SK-N-SH (cell line): ENCODE measurements at regions not wholly inside any gene's neighbourhood (a gene's known extent, or its start where the extent isn't known, plus 50 kb on each side); places are given as distances from the start of the nearest gene placed in this dataset.
"Not testable (repeated sequence)": the region's sequence is repeated elsewhere in the genome, so short reads cannot be mapped to it uniquely, and the experiment has no call there.

ENCODE experiments used
- CTCF ChIA-PET: fragments of 300-600, 350-600 bp; formaldehyde crosslinking; extraction: SDS; loops from one replicate; lab custom pipeline; 2021; lab: Yijun Ruan, JAX
- POLR2A ChIA-PET: fragments of 350-600 bp; sonication (Branson Sonifier 250); formaldehyde crosslinking; extraction: SDS; loops from one replicate; lab custom pipeline; 2020; ENCODE audit warnings: antibody characterized with exemption, inconsistent platforms; lab: Yijun Ruan, JAX
- DNase-seq: peaks from one replicate; pipeline ENCODE4 v3.0.0; 2012
- H2AFZ ChIP-seq: fragments of 200-600 bp; sonication (generic); 2 replicates; pipeline ENCODE4 v1.8.1; 2016; ENCODE audit warnings: antibody characterized with exemption, mild to moderate bottlenecking, low read depth
- H3F3A ChIP-seq: fragments of 200-600 bp; sonication (generic); replicated peaks from 2 replicates; pipeline ENCODE3; 2016; ENCODE audit warnings: antibody characterized with exemption, mild to moderate bottlenecking; ENCODE audit not compliant: insufficient read depth
- H3K27ac ChIP-seq, 2 experiments: fragments of 200-500 bp in 1 of 2; fragments of 200-600 bp in 1 of 2; sonication (Bioruptor generic) in 1 of 2; sonication (generic), shearing (Covaris generic) in 1 of 2; 2 replicates each; pipeline versions ENCODE4 v1.5.1 to v1.6.1; 2014 to 2016; ENCODE audit warnings: low read depth in 2 of 2, inconsistent platforms in 1 of 2, low read length in 1 of 2, mild to moderate bottlenecking in 1 of 2, mixed read lengths in 1 of 2
- H3K27me3 ChIP-seq: fragments of 200-600 bp; sonication (generic), shearing (Covaris generic); 2 replicates; pipeline ENCODE4 v1.6.1; 2016; ENCODE audit warnings: mixed run types; ENCODE audit not compliant: insufficient read depth
- H3K36me3 ChIP-seq, 2 experiments: fragments of 200-500 bp in 1 of 2; fragments of 200-600 bp in 1 of 2; sonication (Bioruptor generic) in 1 of 2; sonication (generic) in 1 of 2; replicated peaks in 1 of 2; 2 replicates each; pipeline versions ENCODE3 to v1.5.1; 2014 to 2016; ENCODE audit warnings: low read length in 1 of 2, mild to moderate bottlenecking in 1 of 2; ENCODE audit not compliant: insufficient read depth in 2 of 2, control insufficient read depth in 1 of 2
- H3K4me1 ChIP-seq, 2 experiments: fragments of 200-500 bp in 1 of 2; fragments of 200-600 bp in 1 of 2; sonication (Bioruptor generic) in 1 of 2; sonication (generic), shearing (Covaris generic) in 1 of 2; 2 replicates each; pipeline versions ENCODE4 v1.5.1 to v1.6.1; 2014 to 2016; ENCODE audit warnings: low read depth in 1 of 2, low read length in 1 of 2, mixed run types in 1 of 2; ENCODE audit not compliant: insufficient read depth in 2 of 2, control insufficient read depth in 1 of 2
- H3K4me2 ChIP-seq: fragments of 200-600 bp; sonication (generic), shearing (Covaris generic); 2 replicates; pipeline ENCODE4 v1.6.1; 2017; ENCODE audit warnings: mixed run types
- H3K4me3 ChIP-seq, 2 experiments: fragments of 200-500 bp in 1 of 2; fragments of 200-600 bp in 1 of 2; sonication (Bioruptor generic) in 1 of 2; sonication (generic), shearing (Covaris generic) in 1 of 2; 2 replicates each; pipeline versions ENCODE4 v1.5.1 to v1.8.1; 2014 to 2016; ENCODE audit warnings: low read depth in 2 of 2, inconsistent platforms in 1 of 2, low read length in 1 of 2, mild to moderate bottlenecking in 1 of 2, mixed read lengths in 1 of 2, moderate library complexity in 1 of 2
- H3K79me2 ChIP-seq: fragments of 200-600 bp; sonication (generic); 2 replicates; pipeline ENCODE4 v1.8.1; 2017; ENCODE audit warnings: mild to moderate bottlenecking; ENCODE audit not compliant: insufficient read depth
- H3K9ac ChIP-seq: fragments of 200-600 bp; sonication (generic); 2 replicates; pipeline ENCODE4 v1.6.1; 2017; ENCODE audit warnings: mixed run types
- H3K9me2 ChIP-seq: fragments of 200-600 bp; sonication (generic); 2 replicates; pipeline ENCODE4 v1.6.1; 2017; ENCODE audit warnings: mixed run types
- H3K9me3 ChIP-seq: fragments of 200-600 bp; sonication (generic); 2 replicates; pipeline ENCODE4 v1.6.1; 2017; ENCODE audit warnings: mixed run types, mild to moderate bottlenecking, moderate library complexity
- H4K20me1 ChIP-seq: fragments of 200-600 bp; sonication (generic); 2 replicates; pipeline ENCODE4 v1.6.1; 2017; ENCODE audit warnings: mild to moderate bottlenecking, mixed run types; ENCODE audit not compliant: insufficient read depth
- CHD2 ChIP-seq: fragments of 150-350 bp; IDR thresholded peaks from 2 replicates; pipeline ENCODE4 v1.6.1; 2018; ENCODE audit warnings: low read length; ENCODE audit not compliant: partially characterized antibody
- EP300 ChIP-seq, 2 experiments: IDR thresholded peaks; 2 replicates each; pipeline versions ENCODE4 v1.4.0 to v1.6.1; 2012; ENCODE audit warnings: borderline replicate concordance in 1 of 2, low read depth in 1 of 2, low read length in 1 of 2
- EZH2phosphoT487 ChIP-seq: fragments of 200-600 bp; sonication (generic); IDR thresholded peaks from 2 replicates; pipeline ENCODE4 v1.6.1; 2017; ENCODE audit warnings: low read depth, mixed run types, mild to moderate bottlenecking, antibody characterized with exemption, moderate library complexity, borderline replicate concordance
- FOXM1 ChIP-seq: IDR thresholded peaks from 2 replicates; pipeline ENCODE4 v1.4.0; 2012; ENCODE audit warnings: low read depth, mild to moderate bottlenecking
- IRF3 ChIP-seq: fragments of 150-350 bp; IDR thresholded peaks from 2 replicates; pipeline ENCODE4 v1.6.1; 2016; ENCODE audit warnings: mild to moderate bottlenecking, low read depth, low read length
- JUND ChIP-seq: IDR thresholded peaks from 2 replicates; pipeline ENCODE4 v1.4.0; 2012
- RAD21 ChIP-seq: IDR thresholded peaks from 2 replicates; pipeline ENCODE4 v1.6.1; 2012; ENCODE audit warnings: mild to moderate bottlenecking, low read length
- RCOR1 ChIP-seq: fragments of 150-350 bp; IDR thresholded peaks from 2 replicates; pipeline ENCODE4 v1.6.1; 2017; ENCODE audit warnings: antibody characterized with exemption, low read length
- REST ChIP-seq: IDR thresholded peaks from 2 replicates; pipeline ENCODE4 v1.6.1; 2012; ENCODE audit warnings: mild to moderate bottlenecking, low read depth, low read length, moderate library complexity
- SIN3A ChIP-seq: IDR thresholded peaks from 2 replicates; pipeline ENCODE4 v1.6.1; 2012; ENCODE audit warnings: low read depth, mild to moderate bottlenecking, low read length, moderate library complexity, borderline replicate concordance
- SMC3 ChIP-seq: IDR thresholded peaks from 2 replicates; pipeline ENCODE4 v1.6.1; 2012; ENCODE audit warnings: low read depth, low read length, improper control_type of control experiment
- USF1 ChIP-seq: IDR thresholded peaks from 2 replicates; pipeline ENCODE4 v1.4.0; 2012; ENCODE audit warnings: low read depth, borderline replicate concordance
- WGBS: methylation state at CpG from one replicate; pipeline ENCODE4 v1.1.6; 2017; ENCODE audit warnings: low lambda C conversion rate; 5-methylcytosine and 5-hydroxymethylcytosine counted together
- TF ChIP-seq, protein P1 (sequence below): IDR thresholded peaks from 2 replicates; pipeline ENCODE4 v1.4.0; 2012; ENCODE audit warnings: low read depth, borderline replicate concordance
- TF ChIP-seq, protein P2 (sequence below): IDR thresholded peaks from 2 replicates; pipeline ENCODE4 v1.4.0; 2012; ENCODE audit warnings: low read depth

- no peak for TF ChIP-seq USF1
- TF ChIP-seq SIN3A = no peak
- no peak for TF ChIP-seq IRF3
- TF ChIP-seq, all 33 proteins: peak for 0
- H3K27ac ChIP-seq = no peak overlapping the region
- no peak for DNase-seq
- WGBS = 13% methylated on average over 5 of the region's 5 CpGs
- H3K4me3 ChIP-seq = no peak overlapping the region
- H3K36me3 ChIP-seq = no peaks in the 10 kb centered on the region
- ChIA-PET CTCF (no interaction called here), POLR2A (no interaction called here)
- no peak overlapping the region for H3K9ac ChIP-seq
- no peak overlapping the region for H3K4me2 ChIP-seq
- H3K9me3 ChIP-seq = no peaks in the 10 kb centered on the region
- no peaks in the 10 kb centered on the region; the same call in 1 of the 2 replicates for H3K27me3 ChIP-seq
- no peaks in the 10 kb centered on the region for H3K79me2 ChIP-seq
- no peaks in the 10 kb centered on the region for H3K4me1 ChIP-seq
- H3K9me2 ChIP-seq = no peaks in the 10 kb centered on the region
- no peak overlapping the region for H2AFZ ChIP-seq
- H4K20me1 ChIP-seq = no peaks in the 10 kb centered on the region
- H3F3A ChIP-seq = no peaks in the 10 kb centered on the region
These were observed 53.7 kb upstream of the PELI2 start for GRCh38 chr14:56064513-56064912.

DNA sequence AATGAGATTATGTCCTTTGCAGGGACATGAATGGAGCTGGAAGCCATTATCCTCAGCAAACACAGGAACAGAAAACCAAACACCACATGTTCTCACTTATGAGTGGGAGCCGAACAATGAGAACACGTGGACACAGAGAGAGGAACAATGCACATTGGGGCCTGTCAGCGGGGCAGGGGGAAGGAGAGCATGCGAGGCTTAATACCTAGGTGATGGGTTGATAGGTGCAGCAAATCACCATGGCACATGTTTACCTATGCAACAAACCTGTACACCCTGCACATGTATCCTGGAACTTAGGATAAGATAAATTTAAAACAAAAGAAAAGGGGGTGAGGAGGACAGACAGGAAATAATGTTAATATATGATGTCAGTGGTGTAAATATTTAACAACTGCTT, 53.0 kb upstream of the PELI2 start:
- H3K79me2 ChIP-seq, H3K36me3 ChIP-seq, CTCF ChIA-PET, H2AFZ ChIP-seq, H3K27ac ChIP-seq, H3K9ac ChIP-seq, H3K9me3 ChIP-seq, H3K4me1 ChIP-seq, H3K27me3 ChIP-seq, POLR2A ChIA-PET, H3F3A ChIP-seq, H4K20me1 ChIP-seq, DNase-seq, H3K4me2 ChIP-seq, H3K9me2 ChIP-seq, H3K4me3 ChIP-seq: not testable (repeated sequence)
- 9% methylated on average over 4 of the region's 4 CpGs for WGBS

GRCh38 chr14:56065621-56066290, 52.5 kb upstream of the PELI2 start:
- whole genome bisulfite sequencing = 9% methylated on average over 5 of the region's 5 CpGs
- Histone ChIP-seq H3F3A (no peaks in the 10 kb centered on the region), H3K9me3 (no peaks in the 10 kb centered on the region), H3K27me3 (no peaks in the 10 kb centered on the region; the same call in none of the 2 replicates), H3K9me2 (no peaks in the 10 kb centered on the region), H3K9ac (no peak overlapping the region), H3K79me2 (no peaks in the 10 kb centered on the region), H3K4me2 (no peak overlapping the region), H3K4me1 (no peaks in the 10 kb centered on the region), H4K20me1 (no peaks in the 10 kb centered on the region), H2AFZ (no peak overlapping the region), H3K36me3 (no peaks in the 10 kb centered on the region), H3K4me3 (no peak overlapping the region), H3K27ac (no peak overlapping the region)
- DNase-seq = no peak
- CTCF ChIA-PET = no interaction called here
- POLR2A ChIA-PET = no interaction called here
- TF ChIP-seq RAD21 = no peak
- TF ChIP-seq CHD2 = no peak
- no peak for TF ChIP-seq JUND
- TF ChIP-seq FOXM1 = no peak
- TF ChIP-seq, protein P1, sequence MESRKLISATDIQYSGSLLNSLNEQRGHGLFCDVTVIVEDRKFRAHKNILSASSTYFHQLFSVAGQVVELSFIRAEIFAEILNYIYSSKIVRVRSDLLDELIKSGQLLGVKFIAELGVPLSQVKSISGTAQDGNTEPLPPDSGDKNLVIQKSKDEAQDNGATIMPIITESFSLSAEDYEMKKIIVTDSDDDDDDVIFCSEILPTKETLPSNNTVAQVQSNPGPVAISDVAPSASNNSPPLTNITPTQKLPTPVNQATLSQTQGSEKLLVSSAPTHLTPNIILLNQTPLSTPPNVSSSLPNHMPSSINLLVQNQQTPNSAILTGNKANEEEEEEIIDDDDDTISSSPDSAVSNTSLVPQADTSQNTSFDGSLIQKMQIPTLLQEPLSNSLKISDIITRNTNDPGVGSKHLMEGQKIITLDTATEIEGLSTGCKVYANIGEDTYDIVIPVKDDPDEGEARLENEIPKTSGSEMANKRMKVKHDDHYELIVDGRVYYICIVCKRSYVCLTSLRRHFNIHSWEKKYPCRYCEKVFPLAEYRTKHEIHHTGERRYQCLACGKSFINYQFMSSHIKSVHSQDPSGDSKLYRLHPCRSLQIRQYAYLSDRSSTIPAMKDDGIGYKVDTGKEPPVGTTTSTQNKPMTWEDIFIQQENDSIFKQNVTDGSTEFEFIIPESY = no peak
- TF ChIP-seq, protein P2, sequence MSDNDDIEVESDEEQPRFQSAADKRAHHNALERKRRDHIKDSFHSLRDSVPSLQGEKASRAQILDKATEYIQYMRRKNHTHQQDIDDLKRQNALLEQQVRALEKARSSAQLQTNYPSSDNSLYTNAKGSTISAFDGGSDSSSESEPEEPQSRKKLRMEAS = no peak
- no peak for TF ChIP-seq EZH2phosphoT487
- no peak for TF ChIP-seq SMC3
- TF ChIP-seq RCOR1 = no peak
- no peak for TF ChIP-seq REST
- no peak for TF ChIP-seq EP300 (IDR thresholded peaks at IDR 0.05; ENCODE audit: borderline replicate concordance in 1 of 2, low read depth in 1 of 2, low read length in 1 of 2)
